NB4 (cell line): ENCODE measurements at regions not wholly inside any gene's neighbourhood (a gene's known extent, or its start where the extent isn't known, plus 50 kb on each side); places are given as distances from the start of the nearest gene placed in this dataset.

Source experiments
- DNase-seq: peaks from one replicate; pipeline ENCODE4 v3.0.0; 2010; ENCODE audit warnings: low read depth
- H3K4me3 ChIP-seq: one replicate; pipeline ENCODE4 v1.5.1; 2011; ENCODE audit warnings: mild to moderate bottlenecking, low read depth, low read length, moderate library complexity
- MAX ChIP-seq: IDR thresholded peaks from 2 replicates; pipeline ENCODE4 v1.6.1; 2011; ENCODE audit warnings: low read depth, low read length
- MYC ChIP-seq: IDR thresholded peaks from 2 replicates; pipeline ENCODE4 v1.6.1; 2011; ENCODE audit warnings: low read depth, low read length
- POLR2A ChIP-seq: IDR thresholded peaks from 2 replicates; pipeline ENCODE4 v1.6.1; 2011; ENCODE audit warnings: mild to moderate bottlenecking; ENCODE audit not compliant: insufficient read length; ENCODE audit errors: extremely low read depth
- TF ChIP-seq, protein P1 (sequence below): IDR thresholded peaks from one replicate; pipeline ENCODE4 v1.5.1; 2012; ENCODE audit warnings: low read depth, low read length

DNA sequence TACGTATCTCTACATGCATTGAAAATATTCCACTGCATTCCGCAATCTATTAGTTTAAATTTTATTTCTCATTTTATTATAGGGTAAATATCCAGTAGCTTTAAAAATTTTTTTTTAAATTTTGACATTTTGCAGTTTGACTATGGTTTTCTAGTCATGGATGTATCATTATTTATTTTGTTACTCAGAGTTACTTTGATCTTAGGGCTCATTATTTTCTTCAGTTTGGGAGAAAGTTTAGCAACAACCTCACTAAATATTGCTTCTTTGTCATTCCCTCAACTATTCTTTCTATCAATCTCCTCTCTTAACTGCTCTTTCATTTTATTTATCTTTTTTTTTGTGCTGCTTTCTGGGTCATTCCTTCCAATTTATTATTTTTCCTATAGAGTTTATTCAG is 100.5 kb upstream of the SLCO6A1 start:
- TF ChIP-seq POLR2A (no peak), MYC (no peak)

DNA sequence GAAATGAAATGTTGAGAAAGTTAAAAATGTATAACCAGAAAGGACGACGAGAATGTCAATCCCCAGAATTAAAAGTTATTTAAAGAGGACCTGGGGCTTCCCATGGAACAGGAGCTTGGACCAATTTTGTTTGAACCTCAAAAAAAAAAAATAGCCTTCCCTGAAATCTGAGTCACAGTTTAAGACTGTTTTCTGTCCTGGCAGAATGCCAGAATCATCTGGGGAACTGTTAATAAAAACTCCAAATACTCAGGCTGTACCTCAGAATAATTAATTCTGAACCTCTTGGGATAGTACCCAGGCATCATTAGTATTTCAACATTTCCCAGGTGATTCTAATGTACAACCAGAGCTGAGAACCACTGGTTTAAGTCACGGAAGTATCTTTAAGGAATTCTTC is 102.2 kb upstream of the SLCO6A1 start:
- no peak for TF ChIP-seq MAX
- TF ChIP-seq, protein P1, sequence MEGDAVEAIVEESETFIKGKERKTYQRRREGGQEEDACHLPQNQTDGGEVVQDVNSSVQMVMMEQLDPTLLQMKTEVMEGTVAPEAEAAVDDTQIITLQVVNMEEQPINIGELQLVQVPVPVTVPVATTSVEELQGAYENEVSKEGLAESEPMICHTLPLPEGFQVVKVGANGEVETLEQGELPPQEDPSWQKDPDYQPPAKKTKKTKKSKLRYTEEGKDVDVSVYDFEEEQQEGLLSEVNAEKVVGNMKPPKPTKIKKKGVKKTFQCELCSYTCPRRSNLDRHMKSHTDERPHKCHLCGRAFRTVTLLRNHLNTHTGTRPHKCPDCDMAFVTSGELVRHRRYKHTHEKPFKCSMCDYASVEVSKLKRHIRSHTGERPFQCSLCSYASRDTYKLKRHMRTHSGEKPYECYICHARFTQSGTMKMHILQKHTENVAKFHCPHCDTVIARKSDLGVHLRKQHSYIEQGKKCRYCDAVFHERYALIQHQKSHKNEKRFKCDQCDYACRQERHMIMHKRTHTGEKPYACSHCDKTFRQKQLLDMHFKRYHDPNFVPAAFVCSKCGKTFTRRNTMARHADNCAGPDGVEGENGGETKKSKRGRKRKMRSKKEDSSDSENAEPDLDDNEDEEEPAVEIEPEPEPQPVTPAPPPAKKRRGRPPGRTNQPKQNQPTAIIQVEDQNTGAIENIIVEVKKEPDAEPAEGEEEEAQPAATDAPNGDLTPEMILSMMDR, result no peak
- TF ChIP-seq MYC, result no peak
- no peak for TF ChIP-seq POLR2A
- H3K4me3 ChIP-seq, result no peak overlapping the region
- no peak for DNase-seq

More for the DNA sequence above, 100.5 kb upstream of the SLCO6A1 start:
- DNase-seq, result no peak
- H3K4me3 ChIP-seq, result no peak overlapping the region

DNA sequence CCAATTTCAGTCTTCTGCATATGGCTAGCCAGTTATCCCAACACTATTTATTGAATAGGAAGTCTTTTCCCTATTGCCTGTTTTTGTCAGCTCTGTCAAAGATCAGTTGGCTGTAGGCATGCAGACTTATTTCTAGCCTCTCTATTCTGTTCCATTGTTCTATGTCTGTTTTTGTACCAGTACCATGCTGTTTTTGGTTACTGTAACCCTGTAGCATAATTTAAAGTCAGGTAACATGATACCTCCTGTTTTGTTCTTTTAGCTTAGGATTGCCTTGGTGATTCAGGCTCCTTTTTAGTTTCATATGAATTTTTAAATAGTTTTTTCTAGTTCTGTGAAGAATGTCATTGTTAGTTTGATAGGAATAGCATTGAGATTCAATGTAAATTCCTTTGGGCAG is 104.9 kb upstream of the SLCO6A1 start:
- no peak overlapping the region for H3K4me3 ChIP-seq
- no peak for DNase-seq
- TF ChIP-seq MAX (no peak), MYC (no peak), POLR2A (no peak)
- TF ChIP-seq, protein P1, result no peak

GRCh38 chr5:102608414-102608813 is 109.6 kb upstream of the SLCO6A1 start:
- TF ChIP-seq, protein P1, result no peak
- TF ChIP-seq MYC, result no peak
- no peak for TF ChIP-seq MAX
- no peak for TF ChIP-seq POLR2A
- no peak for DNase-seq
- no peak overlapping the region for H3K4me3 ChIP-seq

- DNase-seq, result no peak
- TF ChIP-seq MAX, result no peak
- H3K4me3 ChIP-seq, result no peak overlapping the region
Measured at GRCh38 chr5:102611312-102611711, 112.5 kb upstream of the SLCO6A1 start.

DNA sequence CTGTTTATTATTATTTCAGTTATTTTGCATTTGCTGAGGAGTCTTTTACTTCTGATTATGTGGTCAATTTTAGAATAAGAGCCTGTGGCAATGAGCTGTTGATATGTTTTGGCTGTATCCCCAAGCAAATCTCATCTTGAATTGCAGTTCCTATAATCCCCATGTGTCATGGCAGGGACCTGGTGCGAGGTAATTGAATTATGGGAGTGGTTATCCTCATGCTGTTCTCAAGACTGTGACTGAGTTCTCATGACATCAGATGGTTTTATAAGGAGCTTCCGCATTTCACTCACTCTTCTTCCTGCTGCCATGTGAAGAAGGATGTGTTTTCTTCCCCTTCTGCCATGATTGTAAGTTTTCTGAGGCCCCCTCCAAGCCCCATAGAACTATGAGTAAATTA is 114.9 kb upstream of the SLCO6A1 start:
- no peak for TF ChIP-seq MAX
- TF ChIP-seq MYC, result no peak
- TF ChIP-seq, protein P1, result no peak
- DNase-seq, result no peak
- no peak overlapping the region for H3K4me3 ChIP-seq
